ENCODE measurements at regions not wholly inside any gene's neighbourhood (a gene's known extent, or its start where the extent isn't known, plus 50 kb on each side); places are given as distances from the start of the nearest gene placed in this dataset.

- Histone ChIP-seq H3K56ac (ENCODE audit: extremely low read depth, insufficient read depth, low read length) (no peak overlapping the region), H2BK5ac (ENCODE audit: low read depth, low read length, poor library complexity, severe bottlenecking) (no peak overlapping the region), H4K91ac (ENCODE audit: insufficient read depth, low read depth, low read length) (no peak overlapping the region), H3K4ac (ENCODE audit: low read depth, low read length) (no peak overlapping the region), H3K14ac (replicated peaks; ENCODE audit: low read depth, low read length) (no peak overlapping the region), H4K20me1 (ENCODE audit: insufficient read depth, low read length) (no peaks in the 10 kb centered on the region), H3K4me2 (ENCODE audit: low read depth, low read length) (no peak overlapping the region), H3K23ac (ENCODE audit: low read depth, low read length) (no peak overlapping the region), H2BK120ac (ENCODE audit: low read depth, low read length) (no peak overlapping the region), H3K4me3 (ENCODE audit: insufficient read depth, low read depth, low read length) (no peak overlapping the region), H3K9ac (ENCODE audit: low read depth, low read length) (no peak overlapping the region), H2AK9ac (replicated peaks; ENCODE audit: low read depth, low read length, poor library complexity) (no peak overlapping the region), H3K27ac (ENCODE audit: insufficient read depth, low read length) (no peak overlapping the region), H2AFZ (replicated peaks; ENCODE audit: low read length, poor library complexity) (no peak overlapping the region), H3K79me1 (ENCODE audit: low read depth in 1 of 2, low read length in 2 of 2) (no peaks in the 10 kb centered on the region), H3K27me3 (ENCODE audit: control insufficient read depth, insufficient read depth, low read length) (no peaks in the 10 kb centered on the region), H4K8ac (ENCODE audit: low read depth in 2 of 2, low read length in 2 of 2) (no peak overlapping the region), H2BK15ac (ENCODE audit: low read depth, low read length) (no peak overlapping the region), H3K9me3 (ENCODE audit: control insufficient read depth, insufficient read depth, low read length) (no peaks in the 10 kb centered on the region), H4K5ac (ENCODE audit: low read depth, low read length) (no peak overlapping the region), H2BK20ac (ENCODE audit: low read depth, low read length) (no peak overlapping the region), H3K36me3 (ENCODE audit: control insufficient read depth, insufficient read depth, low read length) (no peaks in the 10 kb centered on the region), H3K4me1 (ENCODE audit: control insufficient read depth, insufficient read depth, low read length) (peaks cover 7% of the 10 kb centered on the region), H3K18ac (ENCODE audit: low read depth, low read length) (no peak overlapping the region), H3K9me1 (ENCODE audit: insufficient read depth, low read length) (peaks cover 3% of the 10 kb centered on the region; the same call in 1 of the 2 replicates), H2AK5ac (ENCODE audit: low read depth, low read length) (no peak overlapping the region)
- POLR2A ChIA-PET (ENCODE audit: unreplicated experiment) = no interaction called here
- no CpG with 5 or more reads among the region's 1 CpG for WGBS, 2 experiments (ENCODE audit: extremely low coverage in 2 of 2, insufficient read length in 1 of 2)
- DNase-seq (no peak), ATAC-seq (ENCODE audit: low read depth) (no peak)
- intact Hi-C loops (cut with micrococcal nuclease) = no loop called here
- in situ Hi-C loops (cut with MboI; ENCODE audit: low sequenced_read_pairs) = no loop called here
- dilution Hi-C loops (cut with HindIII; ENCODE audit: low sequenced_read_pairs, unreplicated experiment) = no loop called here
- TF ChIP-seq CEBPB (IDR thresholded peaks at IDR 0.05; ENCODE audit: low read depth, low read length) = no peak
- CTCF ChIA-PET = no interaction called here
- BruUV-seq (replicated peaks) = no TSS peak
Measured at GRCh38 chr18:23342506-23342905, 110.6 kb upstream of the RIOK3 start.

All from IMR-90 (cell line).